ENCODE measurements at regions not wholly inside any gene's neighbourhood (a gene's known extent, or its start where the extent isn't known, plus 50 kb on each side); places are given as distances from the start of the nearest gene placed in this dataset.
A peak's percentile ranks its signal among the peaks of the same experiment; 100 is the strongest.

GRCh38 chr7:142389544-142389943, 131.7 kb upstream of the PRSS58 start:
- no TSS peak for BruUV-seq (replicated peaks)
- ChIA-PET POLR2A (ENCODE audit: low non-redundant PET) (no interaction called here), CTCF (no interaction called here)
- H3K27me3 ChIP-seq (replicated peaks; ENCODE audit: insufficient read depth, low read depth, low read length, poor library complexity) = no peaks in the 10 kb centered on the region
- intact Hi-C loops (cut with micrococcal nuclease; ENCODE audit: unreplicated experiment) = no loop called here
- no peaks in the 10 kb centered on the region for H3K9me3 ChIP-seq (ENCODE audit: low read depth, low read length, poor library complexity, severe bottlenecking)
- DNase-seq (ENCODE audit: low spot score) = no peak
- no peaks in the 10 kb centered on the region for H3K36me3 ChIP-seq (ENCODE audit: insufficient read depth, low read length, poor library complexity, severe bottlenecking)
- no peak overlapping the region for H3K4me3 ChIP-seq (ENCODE audit: low read depth, low read length, poor library complexity, severe bottlenecking)
- no peaks in the 10 kb centered on the region for H3K4me1 ChIP-seq (ENCODE audit: insufficient read depth, low read length, poor library complexity, severe bottlenecking)
- no peak overlapping the region for H3K27ac ChIP-seq (ENCODE audit: low read depth, low read length, poor library complexity, severe bottlenecking)
- TF ChIP-seq CTCF (conservative IDR thresholded peaks at IDR 0.05; ENCODE audit: low read depth, low read length) = no peak
- TF ChIP-seq EZH2 (IDR thresholded peaks at IDR 0.05; ENCODE audit: borderline replicate concordance, low read depth, low read length, poor library complexity, severe bottlenecking) = no peak

- peak; percentile 78 for DNase-seq (ENCODE audit: low spot score)
- ChIA-PET POLR2A (ENCODE audit: low non-redundant PET) (no interaction called here), CTCF (interaction anchor here (0.6 to 1.6 kb wide), 3 partner anchors 74 to 93 kb away, joined by 3 to 5 read pairs (median 3); no protein-coding TSS in a partner anchor)
- BruUV-seq (replicated peaks) = no TSS peak
- no peaks in the 10 kb centered on the region for H3K9me3 ChIP-seq (ENCODE audit: low read depth, low read length, poor library complexity, severe bottlenecking)
- no peaks in the 10 kb centered on the region for H3K4me1 ChIP-seq (ENCODE audit: insufficient read depth, low read length, poor library complexity, severe bottlenecking)
- H3K36me3 ChIP-seq (ENCODE audit: insufficient read depth, low read length, poor library complexity, severe bottlenecking) = no peaks in the 10 kb centered on the region
- TF ChIP-seq EZH2 (IDR thresholded peaks at IDR 0.05; ENCODE audit: borderline replicate concordance, low read depth, low read length, poor library complexity, severe bottlenecking) = no peak
- peak; percentile 85 for TF ChIP-seq CTCF (conservative IDR thresholded peaks at IDR 0.05; ENCODE audit: low read depth, low read length)
- no peak overlapping the region for H3K27ac ChIP-seq (ENCODE audit: low read depth, low read length, poor library complexity, severe bottlenecking)
- no peaks in the 10 kb centered on the region for H3K27me3 ChIP-seq (replicated peaks; ENCODE audit: insufficient read depth, low read depth, low read length, poor library complexity)
- H3K4me3 ChIP-seq (ENCODE audit: low read depth, low read length, poor library complexity, severe bottlenecking) = no peak overlapping the region
- intact Hi-C loops (cut with micrococcal nuclease; ENCODE audit: unreplicated experiment) = no loop called here
Measured at GRCh38 chr7:142385491-142386340, 127.9 kb upstream of the PRSS58 start.

- Histone ChIP-seq H3K27ac (ENCODE audit: low read depth, low read length, poor library complexity, severe bottlenecking) (no peak overlapping the region), H3K27me3 (replicated peaks; ENCODE audit: insufficient read depth, low read depth, low read length, poor library complexity) (no peaks in the 10 kb centered on the region), H3K36me3 (ENCODE audit: insufficient read depth, low read length, poor library complexity, severe bottlenecking) (no peaks in the 10 kb centered on the region), H3K4me1 (ENCODE audit: insufficient read depth, low read length, poor library complexity, severe bottlenecking) (no peaks in the 10 kb centered on the region), H3K4me3 (ENCODE audit: low read depth, low read length, poor library complexity, severe bottlenecking) (no peak overlapping the region), H3K9me3 (ENCODE audit: low read depth, low read length, poor library complexity, severe bottlenecking) (no peaks in the 10 kb centered on the region)
- CTCF ChIA-PET = interaction anchor here (0.6 kb wide), 1 partner anchor 80 kb away, joined by 5 read pairs; no protein-coding TSS in a partner anchor
- no TSS peak for BruUV-seq (replicated peaks)
- POLR2A ChIA-PET (ENCODE audit: low non-redundant PET) = no interaction called here
- DNase-seq (ENCODE audit: low spot score) = no peak
- TF ChIP-seq CTCF (conservative IDR thresholded peaks at IDR 0.05; ENCODE audit: low read depth, low read length) (no peak), EZH2 (IDR thresholded peaks at IDR 0.05; ENCODE audit: borderline replicate concordance, low read depth, low read length, poor library complexity, severe bottlenecking) (no peak)
- intact Hi-C loops (cut with micrococcal nuclease; ENCODE audit: unreplicated experiment) = no loop called here
Measured at GRCh38 chr7:142384493-142384922, 126.7 kb upstream of the PRSS58 start.
